Liver (tissue), 8 donors: ENCODE measurements at regions not wholly inside any gene's neighbourhood (a gene's known extent, or its start where the extent isn't known, plus 50 kb on each side); places are given as distances from the start of the nearest gene placed in this dataset.

ENCODE experiments used
- DNase-seq: peaks from one replicate; pipeline ENCODE4 v3.0.0-alpha.2; 2017; ENCODE audit warnings: low spot score
- H3K27ac ChIP-seq, 2 donors: one replicate each; pipeline ENCODE4 v1.7.0; 2013; ENCODE audit warnings: inconsistent platforms in 2 of 2, low read length in 2 of 2, control low read depth in 1 of 2, low read depth in 1 of 2, mild to moderate bottlenecking in 1 of 2
- H3K27me3 ChIP-seq, 4 donors: one replicate each; pipeline versions ENCODE4 v1.6.1 to v1.7.0; 2013; ENCODE audit warnings: low read length in 3 of 4, inconsistent platforms in 1 of 4, mild to moderate bottlenecking in 1 of 4, moderate library complexity in 1 of 4; ENCODE audit not compliant: control insufficient read depth in 4 of 4, insufficient read depth in 4 of 4
- H3K36me3 ChIP-seq, 4 donors: one replicate each; pipeline versions ENCODE4 v1.6.1 to v1.7.0; 2013; ENCODE audit warnings: low read length in 3 of 4, mild to moderate bottlenecking in 3 of 4, low read depth in 1 of 4, moderate library complexity in 1 of 4; ENCODE audit not compliant: control insufficient read depth in 4 of 4, insufficient read depth in 3 of 4
- H3K4me1 ChIP-seq, 4 donors: one replicate each; pipeline versions ENCODE4 v1.6.1 to v1.7.0; 2013; ENCODE audit warnings: low read length in 3 of 4, mild to moderate bottlenecking in 3 of 4, moderate library complexity in 1 of 4; ENCODE audit not compliant: control insufficient read depth in 4 of 4, insufficient read depth in 4 of 4
- H3K4me3 ChIP-seq, 3 donors: one replicate each; pipeline versions ENCODE4 v1.6.1 to v1.7.0; 2013; ENCODE audit warnings: low read length in 3 of 3, control low read depth in 1 of 3, low read depth in 1 of 3, mild to moderate bottlenecking in 1 of 3
- H3K9ac ChIP-seq, 2 donors: one replicate each; pipeline ENCODE4 v1.7.0; 2013; ENCODE audit warnings: low read length in 2 of 2, mild to moderate bottlenecking in 2 of 2, moderate library complexity in 2 of 2, control low read depth in 1 of 2, low read depth in 1 of 2
- H3K9me3 ChIP-seq, 4 donors: one replicate each; pipeline versions ENCODE4 v1.6.1 to v1.7.0; 2013; ENCODE audit warnings: low read length in 3 of 4; ENCODE audit not compliant: control insufficient read depth in 4 of 4
- ATF3 ChIP-seq: IDR thresholded peaks from 2 replicates; pipeline ENCODE4 v1.6.1; 2016; ENCODE audit warnings: antibody characterized with exemption
- CTCF ChIP-seq: fragments of 150-350 bp; IDR thresholded peaks from 2 replicates; pipeline ENCODE4 v1.5.1; 2017; ENCODE audit warnings: improper control_type of control experiment, low read depth, low read length; ENCODE audit not compliant: missing input control
- FOXA2 ChIP-seq: IDR thresholded peaks from 2 replicates; pipeline ENCODE4 v1.6.1; 2016; ENCODE audit warnings: antibody characterized with exemption
- GABPA ChIP-seq, 2 donors: IDR thresholded peaks in 1 of 2; conservative IDR thresholded peaks in 1 of 2; 2 replicates each; pipeline ENCODE4 v1.6.1; 2016; ENCODE audit warnings: antibody characterized with exemption in 2 of 2, mild to moderate bottlenecking in 1 of 2, moderate library complexity in 1 of 2
- HNF4A ChIP-seq, 2 donors: conservative IDR thresholded peaks; 2 replicates each; pipeline ENCODE4 v1.6.1; 2016; ENCODE audit warnings: antibody characterized with exemption in 2 of 2, mild to moderate bottlenecking in 2 of 2
- HNF4G ChIP-seq: IDR thresholded peaks from 2 replicates; pipeline ENCODE4 v1.6.1; 2016; ENCODE audit warnings: antibody characterized with exemption
- JUND ChIP-seq, 2 donors: IDR thresholded peaks; 2 replicates each; pipeline ENCODE4 v1.6.1; 2016; ENCODE audit warnings: antibody characterized with exemption in 2 of 2
- MAX ChIP-seq: IDR thresholded peaks from 2 replicates; pipeline ENCODE4 v1.6.1; 2016; ENCODE audit warnings: antibody characterized with exemption
- NR2F2 ChIP-seq: IDR thresholded peaks from 2 replicates; pipeline ENCODE4 v1.6.1; 2016; ENCODE audit warnings: antibody characterized with exemption
- RAD21 ChIP-seq, 2 donors: IDR thresholded peaks; 2 replicates each; pipeline ENCODE4 v1.6.1; 2016; ENCODE audit warnings: antibody characterized with exemption in 2 of 2, mild to moderate bottlenecking in 2 of 2
- REST ChIP-seq: IDR thresholded peaks from 2 replicates; pipeline ENCODE4 v1.6.1; 2016; ENCODE audit warnings: antibody characterized with exemption, mild to moderate bottlenecking
- RXRA ChIP-seq, 2 donors: IDR thresholded peaks; 2 replicates each; pipeline ENCODE4 v1.6.1; 2017 to 2018; ENCODE audit warnings: antibody characterized with exemption in 2 of 2, mild to moderate bottlenecking in 1 of 2
- SP1 ChIP-seq: IDR thresholded peaks from 2 replicates; pipeline ENCODE4 v1.6.1; 2018; ENCODE audit warnings: antibody characterized with exemption, mild to moderate bottlenecking
- TAF1 ChIP-seq: conservative IDR thresholded peaks from 2 replicates; pipeline ENCODE4 v1.6.1; 2016; ENCODE audit warnings: antibody characterized with exemption, mild to moderate bottlenecking
- YY1 ChIP-seq: IDR thresholded peaks from 2 replicates; pipeline ENCODE4 v1.6.1; 2016; ENCODE audit warnings: antibody characterized with exemption, mild to moderate bottlenecking
- ZBTB33 ChIP-seq: IDR thresholded peaks from 2 replicates; pipeline ENCODE4 v1.6.1; 2016; ENCODE audit warnings: antibody characterized with exemption
- WGBS: extraction: QIAGEN DNeasy Blood & Tissue Kit; methylation state at CpG from one replicate; pipeline ENCODE4 v1.1.7; 2013; 5-methylcytosine and 5-hydroxymethylcytosine counted together
- donor health status: healthy.
- donor health status: healthy.
- donor health status: healthy.
- donor health status: healthy.
- donor health status: healthy.

- Histone ChIP-seq H3K4me3 (no peak overlapping the region), H3K27me3 (no peaks in the 10 kb centered on the region), H3K36me3 (no peaks in the 10 kb centered on the region), H3K9ac (no peak overlapping the region), H3K4me1 (no peaks in the 10 kb centered on the region), H3K9me3 (no peaks in the 10 kb centered on the region), H3K27ac (no peak overlapping the region)
- DNase-seq: no peak
- TF ChIP-seq MAX (no peak), HNF4A (conservative IDR thresholded peaks at IDR 0.05) (no peak), SP1 (no peak), ATF3 (no peak), RXRA (IDR thresholded peaks at IDR 0.05) (no peak), FOXA2 (no peak), JUND (IDR thresholded peaks at IDR 0.05) (no peak), NR2F2 (no peak), YY1 (no peak), ZBTB33 (no peak), GABPA (IDR thresholded peaks at IDR 0.05 in 1 of 2, conservative IDR thresholded peaks at IDR 0.05 in 1 of 2) (no peak)
- 77% methylated on average over 6 of the region's 6 CpGs for WGBS
These were observed 81.9 kb upstream of the FAM169A start for GRCh38 chr5:74948031-74948546.

GRCh38 chr5:74946471-74946870 lies 80.3 kb upstream of the FAM169A start:
- H3K9me3 ChIP-seq: no peaks in the 10 kb centered on the region
- H3K9ac ChIP-seq: no peak overlapping the region
- TF ChIP-seq CTCF (no peak), JUND (IDR thresholded peaks at IDR 0.05) (peak; percentile 58 to 69), HNF4A (conservative IDR thresholded peaks at IDR 0.05) (peak; percentile 18 to 45)
- no peaks in the 10 kb centered on the region for H3K27me3 ChIP-seq
- H3K36me3 ChIP-seq: no peaks in the 10 kb centered on the region
- no peak overlapping the region for H3K4me3 ChIP-seq
- no peaks in the 10 kb centered on the region for H3K4me1 ChIP-seq
- DNase-seq: no peak
- WGBS: 92% methylated on average over 4 of the region's 4 CpGs
- no peak overlapping the region for H3K27ac ChIP-seq

GRCh38 chr5:74945561-74946165 lies 79.5 kb upstream of the FAM169A start:
- H3K9me3 ChIP-seq: no peaks in the 10 kb centered on the region
- DNase-seq: no peak
- H3K9ac ChIP-seq: no peak overlapping the region
- H3K36me3 ChIP-seq: no peaks in the 10 kb centered on the region
- H3K27me3 ChIP-seq: no peaks in the 10 kb centered on the region
- WGBS: 82% methylated on average over 4 of the region's 4 CpGs
- no peak overlapping the region for H3K27ac ChIP-seq
- no peak overlapping the region for H3K4me3 ChIP-seq
- H3K4me1 ChIP-seq: peaks cover 0 to 4% (median 0%) of the 10 kb centered on the region in 4 donors
- TF ChIP-seq TAF1 (no peak), REST (no peak), FOXA2 (no peak), RXRA (IDR thresholded peaks at IDR 0.05) (no peak), NR2F2 (no peak), YY1 (no peak), RAD21 (IDR thresholded peaks at IDR 0.05) (no peak), SP1 (no peak), HNF4A (conservative IDR thresholded peaks at IDR 0.05) (no peak), GABPA (IDR thresholded peaks at IDR 0.05 in 1 of 2, conservative IDR thresholded peaks at IDR 0.05 in 1 of 2) (no peak), ATF3 (no peak), CTCF (no peak), HNF4G (no peak)
